ENCODE measurements at regions not wholly inside any gene's neighbourhood (a gene's known extent, or its start where the extent isn't known, plus 50 kb on each side); places are given as distances from the start of the nearest gene placed in this dataset.

- no peak for DNase-seq
These were observed 77.5 kb upstream of the OLFM1 start for GRCh38 chr9:135009794-135010585.

DNA sequence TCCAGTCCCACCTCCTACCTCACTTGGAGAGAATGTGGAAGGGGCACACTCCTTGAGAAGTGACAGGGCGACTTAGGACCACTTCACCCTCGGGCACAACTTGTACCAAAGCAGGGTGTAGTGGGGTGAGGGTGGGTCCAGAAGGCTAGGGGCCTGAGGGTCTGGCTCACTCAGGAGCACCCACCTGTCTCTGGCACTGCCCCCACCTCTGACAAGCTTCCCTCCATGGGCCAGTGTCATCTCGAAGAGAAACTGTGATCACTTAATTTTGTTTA lies 76.9 kb upstream of the OLFM1 start:
- no peak for DNase-seq

DNA sequence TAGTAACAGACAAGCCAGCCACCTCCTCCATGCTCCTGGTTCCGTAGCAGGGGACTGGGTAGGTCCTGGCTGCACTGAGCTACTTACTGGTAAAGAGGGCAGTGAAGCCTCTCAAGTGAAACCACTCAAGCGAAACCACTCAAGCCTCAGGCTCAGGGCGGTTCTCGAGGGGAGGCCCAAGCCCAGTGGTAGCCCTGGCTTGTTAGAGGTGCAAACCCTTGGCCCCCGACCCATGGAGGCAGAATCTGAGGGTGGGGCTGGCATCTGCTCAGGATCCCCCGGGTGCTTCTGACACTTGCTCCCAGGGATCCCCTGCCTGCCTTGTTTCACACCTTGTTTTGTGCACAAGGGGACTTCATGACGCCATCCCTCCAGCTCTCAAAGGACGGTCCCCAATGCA lies 76.5 kb upstream of the OLFM1 start:
- no peak for DNase-seq

DNA sequence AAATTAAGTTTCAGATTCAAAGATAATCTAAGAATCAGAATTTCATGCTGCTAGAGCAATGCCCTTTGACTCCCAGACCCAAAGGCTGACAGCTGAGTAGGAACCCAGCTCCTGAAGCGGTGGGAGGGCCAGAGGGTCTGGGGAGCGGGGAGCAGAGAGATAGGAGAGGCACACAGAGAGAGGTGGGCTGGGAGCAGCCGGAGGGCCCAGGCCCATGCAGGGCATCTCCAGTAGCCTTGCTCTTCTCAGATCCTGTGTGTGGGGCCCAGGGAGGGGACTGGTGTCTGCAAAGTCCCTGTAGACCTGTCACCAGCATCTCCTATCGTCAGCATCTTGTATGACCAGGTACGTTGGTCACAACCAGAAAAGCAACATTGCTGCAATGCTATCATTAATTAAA lies 75.3 kb upstream of the OLFM1 start:
- DNase-seq: no peak

DNA sequence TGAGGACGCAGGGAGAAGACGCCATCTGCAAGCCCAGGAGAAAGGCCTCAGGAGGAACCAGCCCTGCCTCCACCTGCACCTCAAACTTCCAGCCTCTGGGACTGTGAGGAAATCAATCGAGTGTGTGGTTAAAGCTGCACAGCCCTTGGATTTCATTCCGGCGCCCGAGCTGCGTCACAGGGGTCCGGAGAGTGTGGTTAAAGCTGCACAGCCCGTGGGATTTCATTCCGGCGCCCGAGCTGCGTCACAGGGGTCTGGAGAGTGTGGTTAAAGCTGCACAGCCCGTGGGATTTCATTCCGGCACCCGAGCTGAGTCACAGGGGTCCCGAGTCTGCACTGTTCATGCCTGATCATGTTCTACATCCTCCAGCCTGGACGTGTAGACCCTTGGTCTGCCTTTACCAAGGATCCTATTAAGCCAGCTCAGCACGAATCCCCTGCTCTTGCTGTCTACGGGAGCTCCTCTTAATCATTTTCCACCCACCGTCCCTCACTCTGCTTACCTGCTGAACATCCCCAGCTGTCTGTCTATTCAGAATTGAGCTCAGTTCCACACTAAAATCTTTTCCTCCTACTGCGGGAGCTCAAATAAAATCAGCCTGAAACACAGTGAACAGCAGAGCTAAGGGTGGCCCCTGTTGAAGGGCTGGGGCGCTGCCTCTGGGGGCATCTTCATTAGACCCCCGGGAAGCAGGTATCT lies 73.0 kb upstream of the OLFM1 start:
- DNase-seq: no peak

DNA sequence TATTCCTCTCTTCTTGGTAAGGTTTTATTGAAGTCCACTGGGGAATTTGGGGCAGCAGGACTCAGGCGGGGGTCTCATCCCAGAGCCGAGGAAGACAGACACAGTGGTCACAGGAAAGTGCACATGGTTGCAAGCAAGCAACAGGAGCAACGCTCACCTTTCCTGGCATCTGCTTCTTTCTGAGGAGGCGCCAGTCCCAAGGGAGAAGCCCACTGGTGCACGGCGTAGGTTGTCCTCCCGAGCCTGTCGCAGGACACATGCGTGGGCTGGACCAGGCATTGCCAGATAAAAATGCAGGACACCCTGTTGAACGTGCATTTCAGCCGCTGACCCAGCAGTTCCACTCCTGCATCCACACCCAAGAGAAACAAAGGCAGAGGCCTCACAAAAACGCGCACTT lies 72.4 kb upstream of the OLFM1 start:
- DNase-seq: no peak

GRCh38 chr9:135015565-135015964 lies 71.9 kb upstream of the OLFM1 start:
- DNase-seq: no peak

GRCh38 chr9:135016037-135016640 lies 71.3 kb upstream of the OLFM1 start:
- no peak for DNase-seq

GRCh38 chr9:135016876-135017275 lies 70.6 kb upstream of the OLFM1 start:
- no peak for DNase-seq

DNA sequence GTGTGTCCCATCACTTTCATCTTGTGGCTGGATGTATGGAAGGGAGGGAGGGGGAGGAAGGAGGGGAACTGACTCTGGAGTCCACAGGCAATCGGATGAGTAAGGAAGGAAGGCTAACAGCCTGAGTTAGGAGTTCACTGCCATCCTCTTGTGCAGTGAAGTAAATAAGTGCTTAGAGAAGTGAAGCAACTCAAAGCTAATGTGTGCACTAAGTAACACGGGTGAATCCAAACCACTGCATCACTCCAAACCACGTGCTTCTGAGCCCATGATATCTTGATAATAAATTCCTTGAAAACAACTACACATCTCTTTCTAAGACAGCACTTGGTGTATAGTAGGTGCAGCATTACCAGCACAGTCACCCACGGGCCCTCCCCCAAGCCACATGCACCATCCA lies 69.6 kb upstream of the OLFM1 start:
- DNase-seq: no peak

DNA sequence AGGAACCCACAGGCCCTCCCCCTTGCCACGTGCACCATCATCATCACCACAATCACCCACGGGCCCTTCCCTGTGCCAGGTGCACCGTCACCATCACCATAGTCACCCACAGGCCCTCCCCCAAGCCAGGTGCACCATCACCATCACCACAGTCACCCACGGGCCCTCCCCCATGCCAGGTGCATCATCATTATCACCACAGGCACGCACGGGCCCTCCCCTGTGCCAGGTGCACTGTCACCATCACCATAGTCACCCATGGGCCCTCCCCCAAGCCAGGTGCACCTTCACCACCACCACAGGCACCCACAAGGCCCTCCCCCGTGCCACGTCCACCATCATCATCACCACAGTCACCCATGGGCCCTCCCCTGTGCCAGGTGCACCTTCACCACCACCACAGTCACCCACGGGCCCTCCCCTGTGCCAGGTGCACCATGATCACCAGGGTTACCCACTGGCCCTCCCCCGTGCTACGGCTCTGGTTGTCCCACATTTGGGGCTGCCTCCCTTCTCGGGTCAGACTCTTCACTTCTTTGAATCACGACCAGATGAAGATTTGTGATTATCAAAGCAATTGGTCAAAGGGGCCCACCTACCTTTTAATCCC lies 69.1 kb upstream of the OLFM1 start:
- DNase-seq: no peak

- DNase-seq: no peak
These were observed 68.2 kb upstream of the OLFM1 start for GRCh38 chr9:135019224-135019623.

- DNase-seq: no peak
These were observed 66.7 kb upstream of the OLFM1 start for GRCh38 chr9:135020481-135021392.

DNA sequence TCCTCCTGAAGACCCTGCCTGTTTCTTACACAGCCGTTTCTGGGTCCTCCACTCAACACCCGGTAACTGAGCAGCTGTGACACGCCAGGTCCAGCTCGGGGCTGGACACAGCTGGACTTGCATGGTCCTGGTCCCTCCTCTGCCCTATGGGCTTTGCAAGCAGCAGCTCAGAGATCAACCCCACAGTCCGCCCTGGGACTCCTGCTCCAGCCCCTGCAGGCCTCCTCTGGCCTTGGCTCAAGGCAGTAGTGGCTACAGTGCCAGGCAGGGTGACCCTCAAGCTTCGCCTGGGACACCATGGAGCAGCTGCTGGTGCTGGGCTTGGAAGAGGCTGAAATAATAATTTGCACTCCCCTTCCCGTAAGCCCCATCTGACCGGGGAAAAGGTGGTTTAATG lies 66.1 kb upstream of the OLFM1 start:
- DNase-seq: no peak

DNA sequence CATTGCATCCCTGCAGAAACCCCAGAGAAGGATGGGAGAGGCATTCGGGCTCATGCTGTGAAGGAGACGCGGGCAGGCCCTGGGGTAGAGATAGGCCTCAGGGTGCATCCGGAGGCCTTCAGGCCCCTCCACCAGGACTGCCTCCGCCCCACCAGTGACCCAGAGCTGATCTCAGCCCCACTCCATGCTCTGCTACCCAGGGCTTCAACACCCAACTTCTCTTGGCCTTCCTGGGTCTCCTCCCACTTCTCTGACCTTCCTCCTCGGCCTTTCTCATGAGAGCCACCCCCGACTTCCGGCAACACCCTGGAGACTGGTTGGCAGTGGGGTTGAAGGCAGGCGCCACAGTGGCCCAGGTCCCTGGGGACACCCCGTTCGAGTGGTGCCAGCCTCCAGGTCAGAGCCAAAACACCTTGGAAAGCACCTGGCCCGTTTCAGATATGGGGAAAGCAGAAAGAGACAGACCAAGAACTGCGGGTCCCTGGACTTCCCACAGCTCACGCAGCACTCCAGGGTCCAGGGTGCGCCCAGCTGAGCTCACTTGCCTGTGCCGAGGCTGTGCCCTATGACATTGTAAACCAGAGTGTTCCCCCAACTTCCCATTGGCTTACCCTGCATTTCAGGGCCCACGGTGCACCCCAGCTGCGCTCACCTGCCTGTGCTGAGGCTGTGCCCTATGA lies 65.1 kb upstream of the OLFM1 start:
- no peak for DNase-seq

DNA sequence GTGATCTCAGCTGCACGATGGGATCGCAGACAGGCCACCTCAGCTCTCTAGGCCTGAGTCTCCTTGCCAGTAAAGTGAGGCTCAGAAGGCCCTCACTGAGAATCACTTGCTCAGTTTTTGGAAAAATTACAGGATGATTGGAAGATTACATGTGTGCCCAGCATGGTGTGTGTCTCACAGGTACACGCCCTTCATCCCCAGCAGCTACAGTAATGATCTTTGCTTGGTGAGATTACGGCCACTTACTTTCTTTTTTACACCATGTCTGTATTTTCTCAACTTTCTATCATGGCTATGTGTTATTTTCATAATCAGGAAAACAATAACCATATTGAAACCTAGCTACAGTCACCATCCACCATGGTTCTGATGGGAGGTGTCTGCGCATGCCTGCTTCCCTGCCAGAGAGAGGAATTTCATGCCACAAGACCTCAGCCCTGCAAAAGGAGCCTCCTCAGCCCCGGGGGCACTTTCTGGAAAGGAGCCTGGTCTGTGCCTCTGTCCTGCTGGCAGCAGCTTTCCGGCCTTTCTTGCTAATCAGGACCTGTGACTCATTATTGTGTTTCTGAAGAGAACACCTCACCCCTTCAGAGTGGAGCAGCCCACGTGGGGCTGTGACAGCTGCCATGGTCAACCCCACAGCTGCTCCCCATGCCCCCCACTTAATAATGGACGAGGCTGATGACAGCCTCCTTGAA lies 64.2 kb upstream of the OLFM1 start:
- no peak for DNase-seq

- DNase-seq: no peak
These were observed 63.6 kb upstream of the OLFM1 start for GRCh38 chr9:135023786-135024405.

DNA sequence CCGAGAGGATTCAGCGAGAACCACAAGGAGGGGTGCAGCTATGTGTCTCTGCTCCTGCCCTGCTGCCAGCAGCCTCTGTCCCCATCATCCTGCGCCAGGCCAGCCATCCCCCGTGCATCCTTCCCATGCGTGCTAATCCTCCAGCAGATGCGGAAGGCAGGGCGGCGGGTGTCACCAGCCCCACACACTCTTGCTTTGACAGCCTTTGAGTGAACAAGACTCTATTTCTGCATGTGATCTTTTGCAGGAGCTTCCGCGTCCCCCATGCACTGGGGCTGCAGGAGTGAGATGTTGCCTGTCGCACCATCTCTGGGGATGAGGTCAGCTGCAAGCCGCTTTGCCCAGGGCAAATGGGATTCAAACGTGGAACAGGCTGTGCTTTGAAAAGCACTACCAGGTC lies 58.0 kb upstream of the OLFM1 start:
- DNase-seq: no peak

DNA sequence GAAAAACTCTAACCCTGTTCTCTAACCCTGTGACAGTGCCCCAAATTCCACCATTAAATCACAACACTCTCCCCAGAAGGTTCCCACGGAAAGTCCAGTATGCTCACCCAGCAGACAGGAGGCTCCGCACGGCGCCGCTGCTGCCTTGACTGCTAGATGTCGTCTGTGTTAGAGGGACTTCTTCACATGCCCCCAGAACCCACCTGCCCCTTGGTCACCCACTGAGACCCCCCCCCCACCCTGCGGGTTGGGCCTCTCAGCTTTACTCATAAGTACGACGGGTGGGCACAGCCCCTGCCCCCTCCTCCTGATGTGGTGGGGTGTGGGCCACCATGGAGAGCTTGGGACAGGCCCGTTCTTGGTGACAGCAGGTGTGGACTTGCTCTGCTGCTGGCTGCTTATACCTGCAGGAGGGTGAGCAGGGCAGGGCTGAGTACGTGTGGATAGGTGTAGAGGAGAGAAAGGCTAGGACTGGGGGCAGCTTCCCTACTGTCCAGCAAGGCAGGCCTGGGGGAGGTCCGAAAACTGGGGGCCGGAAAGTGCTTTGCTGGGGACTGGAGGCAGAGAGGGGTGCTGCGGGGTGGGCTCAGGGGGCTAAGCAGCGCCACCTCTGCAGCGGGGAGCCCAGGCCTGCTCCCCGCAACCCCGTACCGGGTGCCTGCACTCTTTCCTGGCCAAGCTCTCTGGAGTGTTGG lies 57.5 kb upstream of the OLFM1 start:
- no peak for DNase-seq

DNA sequence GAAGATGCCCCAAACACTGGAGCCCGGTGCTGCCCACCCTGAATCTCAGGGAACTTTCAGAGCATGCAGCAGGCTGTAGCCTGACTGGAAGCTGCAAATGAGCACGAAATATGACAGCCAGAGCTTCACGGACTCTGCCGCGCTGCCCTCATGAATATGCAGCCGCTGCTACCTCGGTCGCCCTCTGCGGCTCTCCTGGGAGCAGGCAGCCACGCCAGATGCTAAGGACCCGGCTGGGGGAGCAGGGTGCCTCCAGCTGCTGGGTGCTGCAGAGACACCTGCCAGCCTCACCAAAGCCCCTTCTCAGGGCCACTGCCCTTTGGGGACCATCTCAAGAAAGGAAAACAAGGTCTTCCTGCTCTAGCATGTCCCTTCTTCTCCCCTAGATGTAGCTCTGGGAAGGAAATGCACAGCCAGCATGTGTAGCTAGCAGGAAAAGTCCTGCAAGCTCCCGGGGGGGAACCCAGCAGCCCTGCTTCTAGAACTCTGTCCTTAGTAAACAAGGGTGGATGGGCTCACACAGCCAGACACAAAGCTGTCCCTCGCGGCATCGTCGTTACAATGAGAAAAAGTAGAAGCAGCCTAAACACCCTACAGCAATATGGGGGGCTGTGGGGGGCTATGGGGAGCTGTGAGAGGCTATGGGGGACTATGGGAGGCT lies 56.8 kb upstream of the OLFM1 start:
- DNase-seq: no peak
